ENCODE measurements at regions not wholly inside any gene's neighbourhood (a gene's known extent, or its start where the extent isn't known, plus 50 kb on each side); places are given as distances from the start of the nearest gene placed in this dataset.

GRCh38 chr1:162951553-162952315 lies 90.8 kb upstream of the CCDC190 start:
- POLR2A ChIA-PET (ENCODE audit: low non-redundant PET): no interaction called here
- TF ChIP-seq, protein P1, sequence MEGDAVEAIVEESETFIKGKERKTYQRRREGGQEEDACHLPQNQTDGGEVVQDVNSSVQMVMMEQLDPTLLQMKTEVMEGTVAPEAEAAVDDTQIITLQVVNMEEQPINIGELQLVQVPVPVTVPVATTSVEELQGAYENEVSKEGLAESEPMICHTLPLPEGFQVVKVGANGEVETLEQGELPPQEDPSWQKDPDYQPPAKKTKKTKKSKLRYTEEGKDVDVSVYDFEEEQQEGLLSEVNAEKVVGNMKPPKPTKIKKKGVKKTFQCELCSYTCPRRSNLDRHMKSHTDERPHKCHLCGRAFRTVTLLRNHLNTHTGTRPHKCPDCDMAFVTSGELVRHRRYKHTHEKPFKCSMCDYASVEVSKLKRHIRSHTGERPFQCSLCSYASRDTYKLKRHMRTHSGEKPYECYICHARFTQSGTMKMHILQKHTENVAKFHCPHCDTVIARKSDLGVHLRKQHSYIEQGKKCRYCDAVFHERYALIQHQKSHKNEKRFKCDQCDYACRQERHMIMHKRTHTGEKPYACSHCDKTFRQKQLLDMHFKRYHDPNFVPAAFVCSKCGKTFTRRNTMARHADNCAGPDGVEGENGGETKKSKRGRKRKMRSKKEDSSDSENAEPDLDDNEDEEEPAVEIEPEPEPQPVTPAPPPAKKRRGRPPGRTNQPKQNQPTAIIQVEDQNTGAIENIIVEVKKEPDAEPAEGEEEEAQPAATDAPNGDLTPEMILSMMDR (conservative IDR thresholded peaks at IDR 0.05; ENCODE audit: low read depth): no peak
- CTCF ChIA-PET: no interaction called here
- no peak for DNase-seq (ENCODE audit: low spot score)
- no peak overlapping the region for H3K27ac ChIP-seq

- TF ChIP-seq, protein P1 (conservative IDR thresholded peaks at IDR 0.05; ENCODE audit: low read depth): no peak
- CTCF ChIA-PET: no interaction called here
Observed at GRCh38 chr1:162950187-162950586, 89.2 kb upstream of the CCDC190 start.

DNA sequence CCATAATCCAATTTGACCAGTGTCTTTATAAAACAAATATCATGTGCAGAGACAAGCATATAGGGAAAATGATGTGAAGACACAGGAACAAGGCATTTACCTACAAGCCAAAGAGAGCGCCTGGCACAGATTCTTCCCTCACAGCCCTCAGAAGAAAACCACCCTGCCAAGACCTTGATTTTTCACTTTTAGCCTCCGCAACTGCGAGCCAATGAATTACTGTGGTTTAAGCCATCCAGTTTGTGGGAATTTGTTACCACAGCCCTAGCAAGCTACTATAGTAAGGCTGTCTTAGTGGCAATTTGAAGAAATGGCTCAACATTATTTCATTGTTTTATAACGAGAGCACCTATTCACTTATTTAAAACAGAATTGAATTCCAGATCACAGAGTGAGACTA lies 85.7 kb upstream of the CCDC190 start:
- CTCF ChIA-PET: no interaction called here
- TF ChIP-seq, protein P1 (conservative IDR thresholded peaks at IDR 0.05; ENCODE audit: low read depth): no peak
- POLR2A ChIA-PET (ENCODE audit: low non-redundant PET): no interaction called here
- H3K27ac ChIP-seq: no peak overlapping the region
- DNase-seq (ENCODE audit: low spot score): no peak

More at GRCh38 chr1:162950187-162950586, 89.2 kb upstream of the CCDC190 start:
- H3K27ac ChIP-seq: no peak overlapping the region
- POLR2A ChIA-PET (ENCODE audit: low non-redundant PET): no interaction called here
- DNase-seq (ENCODE audit: low spot score): no peak

GRCh38 chr1:162944974-162945674 lies 84.1 kb upstream of the CCDC190 start:
- CTCF ChIA-PET: no interaction called here
- no peak overlapping the region for H3K27ac ChIP-seq
- POLR2A ChIA-PET (ENCODE audit: low non-redundant PET): no interaction called here
- TF ChIP-seq, protein P1 (conservative IDR thresholded peaks at IDR 0.05; ENCODE audit: low read depth): no peak
- no peak for DNase-seq (ENCODE audit: low spot score)

DNA sequence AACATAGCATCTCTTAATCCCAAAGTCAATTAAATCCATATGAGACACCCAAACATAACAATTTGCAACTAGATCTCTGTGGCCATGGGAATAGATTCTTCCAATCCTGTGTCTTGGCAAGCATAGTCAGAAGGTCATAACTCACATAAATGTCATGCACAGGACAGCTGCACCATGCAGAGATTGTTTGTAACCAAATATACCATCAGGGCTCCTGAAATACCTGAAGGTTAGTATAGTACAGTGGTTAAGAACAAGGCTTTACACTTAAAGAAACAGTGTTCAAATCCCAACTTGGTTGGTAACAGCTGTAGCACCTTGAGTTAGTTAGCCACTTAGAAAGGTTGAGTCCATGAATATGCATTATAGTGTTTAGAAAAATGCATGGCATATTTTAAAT lies 82.6 kb upstream of the CCDC190 start:
- TF ChIP-seq, protein P1 (conservative IDR thresholded peaks at IDR 0.05; ENCODE audit: low read depth): no peak
- ChIA-PET CTCF (no interaction called here), POLR2A (ENCODE audit: low non-redundant PET) (no interaction called here)
- no peak overlapping the region for H3K27ac ChIP-seq
- no peak for DNase-seq (ENCODE audit: low spot score)

- ChIA-PET POLR2A (ENCODE audit: low non-redundant PET) (no interaction called here), CTCF (interaction anchor here (0.5 to 0.7 kb wide), 3 partner anchors 13 to 74 kb away, joined by 3 read pairs; no protein-coding TSS in a partner anchor)
- H3K27ac ChIP-seq: no peak overlapping the region
- TF ChIP-seq, protein P1 (conservative IDR thresholded peaks at IDR 0.05; ENCODE audit: low read depth): no peak
- no peak for DNase-seq (ENCODE audit: low spot score)
Observed at GRCh38 chr1:162942916-162943559, 82.1 kb upstream of the CCDC190 start.
